SK-N-SH (cell line): ENCODE measurements at regions not wholly inside any gene's neighbourhood (a gene's known extent, or its start where the extent isn't known, plus 50 kb on each side); places are given as distances from the start of the nearest gene placed in this dataset.

ENCODE experiments used
- CTCF ChIA-PET: fragments of 300-600, 350-600 bp; formaldehyde crosslinking; extraction: SDS; loops from one replicate; lab custom pipeline; 2021; lab: Yijun Ruan, JAX
- POLR2A ChIA-PET: fragments of 350-600 bp; sonication (Branson Sonifier 250); formaldehyde crosslinking; extraction: SDS; loops from one replicate; lab custom pipeline; 2020; ENCODE audit warnings: antibody characterized with exemption, inconsistent platforms; lab: Yijun Ruan, JAX
- DNase-seq: peaks from one replicate; pipeline ENCODE4 v3.0.0; 2012
- H2AFZ ChIP-seq: fragments of 200-600 bp; sonication (generic); 2 replicates; pipeline ENCODE4 v1.8.1; 2016; ENCODE audit warnings: antibody characterized with exemption, mild to moderate bottlenecking, low read depth
- H3F3A ChIP-seq: fragments of 200-600 bp; sonication (generic); replicated peaks from 2 replicates; pipeline ENCODE3; 2016; ENCODE audit warnings: antibody characterized with exemption, mild to moderate bottlenecking; ENCODE audit not compliant: insufficient read depth
- H3K27ac ChIP-seq, 2 experiments: fragments of 200-500 bp in 1 of 2; fragments of 200-600 bp in 1 of 2; sonication (Bioruptor generic) in 1 of 2; sonication (generic), shearing (Covaris generic) in 1 of 2; 2 replicates each; pipeline versions ENCODE4 v1.5.1 to v1.6.1; 2014 to 2016; ENCODE audit warnings: low read depth in 2 of 2, inconsistent platforms in 1 of 2, low read length in 1 of 2, mild to moderate bottlenecking in 1 of 2, mixed read lengths in 1 of 2
- H3K27me3 ChIP-seq: fragments of 200-600 bp; sonication (generic), shearing (Covaris generic); 2 replicates; pipeline ENCODE4 v1.6.1; 2016; ENCODE audit warnings: mixed run types; ENCODE audit not compliant: insufficient read depth
- H3K36me3 ChIP-seq, 2 experiments: fragments of 200-500 bp in 1 of 2; fragments of 200-600 bp in 1 of 2; sonication (Bioruptor generic) in 1 of 2; sonication (generic) in 1 of 2; replicated peaks in 1 of 2; 2 replicates each; pipeline versions ENCODE3 to v1.5.1; 2014 to 2016; ENCODE audit warnings: low read length in 1 of 2, mild to moderate bottlenecking in 1 of 2; ENCODE audit not compliant: insufficient read depth in 2 of 2, control insufficient read depth in 1 of 2
- H3K4me1 ChIP-seq, 2 experiments: fragments of 200-500 bp in 1 of 2; fragments of 200-600 bp in 1 of 2; sonication (Bioruptor generic) in 1 of 2; sonication (generic), shearing (Covaris generic) in 1 of 2; 2 replicates each; pipeline versions ENCODE4 v1.5.1 to v1.6.1; 2014 to 2016; ENCODE audit warnings: low read depth in 1 of 2, low read length in 1 of 2, mixed run types in 1 of 2; ENCODE audit not compliant: insufficient read depth in 2 of 2, control insufficient read depth in 1 of 2
- H3K4me2 ChIP-seq: fragments of 200-600 bp; sonication (generic), shearing (Covaris generic); 2 replicates; pipeline ENCODE4 v1.6.1; 2017; ENCODE audit warnings: mixed run types
- H3K4me3 ChIP-seq, 2 experiments: fragments of 200-500 bp in 1 of 2; fragments of 200-600 bp in 1 of 2; sonication (Bioruptor generic) in 1 of 2; sonication (generic), shearing (Covaris generic) in 1 of 2; 2 replicates each; pipeline versions ENCODE4 v1.5.1 to v1.8.1; 2014 to 2016; ENCODE audit warnings: low read depth in 2 of 2, inconsistent platforms in 1 of 2, low read length in 1 of 2, mild to moderate bottlenecking in 1 of 2, mixed read lengths in 1 of 2, moderate library complexity in 1 of 2
- H3K79me2 ChIP-seq: fragments of 200-600 bp; sonication (generic); 2 replicates; pipeline ENCODE4 v1.8.1; 2017; ENCODE audit warnings: mild to moderate bottlenecking; ENCODE audit not compliant: insufficient read depth
- H3K9ac ChIP-seq: fragments of 200-600 bp; sonication (generic); 2 replicates; pipeline ENCODE4 v1.6.1; 2017; ENCODE audit warnings: mixed run types
- H3K9me2 ChIP-seq: fragments of 200-600 bp; sonication (generic); 2 replicates; pipeline ENCODE4 v1.6.1; 2017; ENCODE audit warnings: mixed run types
- H3K9me3 ChIP-seq: fragments of 200-600 bp; sonication (generic); 2 replicates; pipeline ENCODE4 v1.6.1; 2017; ENCODE audit warnings: mixed run types, mild to moderate bottlenecking, moderate library complexity
- H4K20me1 ChIP-seq: fragments of 200-600 bp; sonication (generic); 2 replicates; pipeline ENCODE4 v1.6.1; 2017; ENCODE audit warnings: mild to moderate bottlenecking, mixed run types; ENCODE audit not compliant: insufficient read depth
- CHD2 ChIP-seq: fragments of 150-350 bp; IDR thresholded peaks from 2 replicates; pipeline ENCODE4 v1.6.1; 2018; ENCODE audit warnings: low read length; ENCODE audit not compliant: partially characterized antibody
- ELF1 ChIP-seq: IDR thresholded peaks from 2 replicates; pipeline ENCODE4 v1.4.0; 2012
- EP300 ChIP-seq, 2 experiments: IDR thresholded peaks; 2 replicates each; pipeline versions ENCODE4 v1.4.0 to v1.6.1; 2012; ENCODE audit warnings: borderline replicate concordance in 1 of 2, low read depth in 1 of 2, low read length in 1 of 2
- FOSL2 ChIP-seq: IDR thresholded peaks from 2 replicates; pipeline ENCODE4 v1.4.0; 2012; ENCODE audit warnings: low read depth, mild to moderate bottlenecking, moderate library complexity, borderline replicate concordance
- FOXJ3 ChIP-seq: sonication (generic); formaldehyde crosslinking; IDR thresholded peaks from 2 replicates; pipeline ENCODE4 v1.5.1; 2020; ENCODE audit warnings: mild to moderate bottlenecking, missing genetic modification reagents
- MEF2A ChIP-seq: IDR thresholded peaks from 2 replicates; pipeline ENCODE4 v1.4.0; 2012; ENCODE audit warnings: low read depth, borderline replicate concordance
- SMC3 ChIP-seq: IDR thresholded peaks from 2 replicates; pipeline ENCODE4 v1.6.1; 2012; ENCODE audit warnings: low read depth, low read length, improper control_type of control experiment
- TCF12 ChIP-seq: IDR thresholded peaks from 2 replicates; pipeline ENCODE4 v1.4.0; 2012
- WGBS: methylation state at CpG from one replicate; pipeline ENCODE4 v1.1.6; 2017; ENCODE audit warnings: low lambda C conversion rate; 5-methylcytosine and 5-hydroxymethylcytosine counted together
- TF ChIP-seq, protein P1 (sequence below): IDR thresholded peaks from 2 replicates; pipeline ENCODE4 v1.4.0; 2012; ENCODE audit warnings: low read depth, borderline replicate concordance
- TF ChIP-seq, protein P2 (sequence below): fragments of 150-350 bp; IDR thresholded peaks from 2 replicates; pipeline ENCODE4 v1.6.1; 2017; ENCODE audit warnings: antibody characterized with exemption, low read length, low read depth, borderline replicate concordance
- TF ChIP-seq, protein P3 (sequence below): IDR thresholded peaks from 2 replicates; pipeline ENCODE4 v1.4.0; 2012; ENCODE audit warnings: low read depth, borderline replicate concordance

DNA sequence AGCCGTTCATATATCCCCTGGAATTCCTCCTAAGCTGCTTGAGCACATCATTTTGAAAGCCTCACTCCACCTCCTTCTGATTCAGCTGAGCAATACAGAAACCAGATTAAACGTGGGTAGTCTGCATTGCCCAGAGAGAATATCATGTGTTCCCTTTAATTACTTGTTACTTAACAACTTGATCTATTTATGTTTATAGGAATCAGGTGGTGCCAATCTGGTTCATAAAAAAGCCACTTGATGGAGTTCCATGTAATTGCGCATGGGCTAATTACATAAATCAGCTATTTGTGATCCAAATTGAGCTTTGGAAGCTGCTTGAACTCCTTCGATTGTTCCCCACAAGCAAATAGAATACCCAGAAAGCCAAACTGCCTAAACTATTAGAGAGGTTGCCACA, 114.7 kb upstream of the ADCY1 start:
- H3F3A ChIP-seq = no peaks in the 10 kb centered on the region
- H3K36me3 ChIP-seq = no peaks in the 10 kb centered on the region
- TF ChIP-seq FOXJ3 (CRISPR knock-in tag) = no peak
- TF ChIP-seq, all 33 proteins: peak for 0
- no peak overlapping the region for H3K4me3 ChIP-seq
- no peak overlapping the region for H3K27ac ChIP-seq
- H3K27me3 ChIP-seq = no peaks in the 10 kb centered on the region
- DNase-seq = no peak
- no peaks in the 10 kb centered on the region for H3K9me3 ChIP-seq
- WGBS = 25% methylated on average over 4 of the region's 4 CpGs
- no peak overlapping the region for H2AFZ ChIP-seq
- no peaks in the 10 kb centered on the region for H3K79me2 ChIP-seq
- H3K4me2 ChIP-seq = no peak overlapping the region
- no peaks in the 10 kb centered on the region for H3K9me2 ChIP-seq
- no peak overlapping the region for H3K9ac ChIP-seq
- no peaks in the 10 kb centered on the region for H4K20me1 ChIP-seq
- ChIA-PET CTCF (interaction anchor here (2.7 kb wide), 1 partner anchor 11 kb away, joined by 14 read pairs; no protein-coding TSS in a partner anchor), POLR2A (no interaction called here)
- peaks cover 0 to 28% of the 10 kb centered on the region in 2 experiments; a peak in 2 of 4 replicates for H3K4me1 ChIP-seq

DNA sequence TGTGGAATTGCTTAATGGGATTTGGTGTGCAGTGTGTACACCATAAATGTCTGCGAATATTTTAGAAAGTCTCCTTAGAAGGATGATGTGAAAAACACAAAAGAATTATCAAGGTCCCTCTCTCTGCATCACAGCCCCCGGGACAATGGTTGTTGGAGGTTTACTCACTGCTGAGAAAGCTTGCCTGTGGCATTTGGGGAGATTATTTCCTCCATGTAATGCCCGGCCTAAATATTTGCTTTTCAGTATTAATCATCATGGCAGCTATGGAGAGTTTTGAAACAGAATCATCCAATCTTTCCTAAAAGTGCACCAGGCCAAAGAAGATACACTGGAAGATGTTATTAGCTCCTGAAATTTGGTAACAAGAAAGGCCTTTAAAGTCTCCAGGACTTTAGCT, 113.8 kb upstream of the ADCY1 start:
- Histone ChIP-seq H3F3A (no peaks in the 10 kb centered on the region), H3K9me2 (no peaks in the 10 kb centered on the region), H3K36me3 (no peaks in the 10 kb centered on the region), H3K4me3 (no peak overlapping the region), H3K27ac (no peak overlapping the region), H2AFZ (no peak overlapping the region), H3K4me1 (peaks cover 0 to 28% of the 10 kb centered on the region in 2 experiments; a peak in 2 of 4 replicates), H3K9me3 (no peaks in the 10 kb centered on the region), H3K79me2 (no peaks in the 10 kb centered on the region), H3K9ac (no peak overlapping the region), H4K20me1 (no peaks in the 10 kb centered on the region), H3K4me2 (no peak overlapping the region), H3K27me3 (no peaks in the 10 kb centered on the region)
- ChIA-PET POLR2A (interaction anchor here (0.6 kb wide), 1 partner anchor 291 kb away, joined by 4 read pairs; no protein-coding TSS in a partner anchor), CTCF (no interaction called here)
- DNase-seq = no peak
- TF ChIP-seq ELF1 = no peak
- 24% methylated on average over 3 of the region's 3 CpGs for WGBS

DNA sequence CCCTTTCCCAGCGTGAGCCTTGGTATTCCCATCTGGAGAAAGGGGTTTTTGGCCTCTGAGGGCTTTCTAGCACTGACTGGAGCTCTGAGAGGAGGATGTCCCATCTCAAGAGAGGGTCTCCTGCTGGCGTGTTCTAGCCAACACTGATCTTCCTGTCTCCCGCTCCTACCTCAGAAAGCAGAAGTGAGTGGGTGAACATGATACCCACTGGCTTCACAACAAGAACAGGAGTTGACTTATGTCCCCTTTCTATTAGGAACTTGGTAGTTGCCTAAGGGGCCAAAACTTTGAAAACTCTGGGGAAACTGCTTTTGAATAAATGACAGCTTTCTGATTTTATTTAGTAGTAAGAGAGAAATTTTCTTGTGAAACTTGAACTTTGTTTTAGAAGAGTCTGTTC, 113.1 kb upstream of the ADCY1 start:
- Histone ChIP-seq H3K9me2 (no peaks in the 10 kb centered on the region), H3K4me3 (no peak overlapping the region), H2AFZ (no peak overlapping the region), H3K4me1 (peaks cover 0 to 25% of the 10 kb centered on the region in 2 experiments; a peak in 2 of 4 replicates), H3K27ac (no peak overlapping the region), H3K36me3 (no peaks in the 10 kb centered on the region), H3K9ac (no peak overlapping the region), H3K4me2 (no peak overlapping the region), H3K9me3 (no peaks in the 10 kb centered on the region), H3K79me2 (no peaks in the 10 kb centered on the region), H3F3A (no peaks in the 10 kb centered on the region), H4K20me1 (no peaks in the 10 kb centered on the region), H3K27me3 (no peaks in the 10 kb centered on the region)
- 32% methylated on average over 3 of the region's 3 CpGs for WGBS
- no peak for DNase-seq
- ChIA-PET POLR2A (no interaction called here), CTCF (no interaction called here)
- TF ChIP-seq CHD2 = no peak
- TF ChIP-seq EP300 (IDR thresholded peaks at IDR 0.05; ENCODE audit: borderline replicate concordance in 1 of 2, low read depth in 1 of 2, low read length in 1 of 2) = no peak
- TF ChIP-seq SMC3 = no peak
- TF ChIP-seq MEF2A = no peak

DNA sequence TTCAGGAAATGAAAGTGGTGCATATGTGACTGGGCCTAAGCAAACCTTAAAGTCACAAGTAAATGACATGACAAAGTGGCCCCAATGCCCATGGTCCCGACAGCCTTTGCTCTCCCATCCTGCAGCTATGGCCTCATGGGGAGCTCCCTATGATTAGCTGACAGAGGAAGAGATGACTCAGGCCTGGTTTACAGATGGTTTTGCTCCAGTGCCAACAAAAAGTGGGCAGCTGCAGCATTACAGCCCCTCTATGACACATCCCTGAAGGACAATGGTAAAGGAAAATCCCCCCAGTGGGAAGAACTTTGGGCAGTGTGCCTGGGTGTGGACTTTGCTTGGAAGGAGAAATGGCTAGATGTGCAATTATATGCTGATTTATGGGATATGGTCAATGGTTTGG, 105.1 kb upstream of the ADCY1 start:
- ChIA-PET POLR2A (no interaction called here), CTCF (no interaction called here)
- no peaks in the 10 kb centered on the region for H3F3A ChIP-seq
- no peak overlapping the region for H3K9ac ChIP-seq
- H2AFZ ChIP-seq = no peak overlapping the region
- H4K20me1 ChIP-seq = no peaks in the 10 kb centered on the region
- no peak overlapping the region for H3K27ac ChIP-seq
- H3K36me3 ChIP-seq = no peaks in the 10 kb centered on the region
- no peak for DNase-seq
- H3K9me3 ChIP-seq = no peaks in the 10 kb centered on the region
- no peaks in the 10 kb centered on the region for H3K4me1 ChIP-seq
- no peaks in the 10 kb centered on the region for H3K27me3 ChIP-seq
- H3K9me2 ChIP-seq = 0 out of 2 replicates have a peak, but pooled peaks cover 4% of the 10 kb centered on the region
- no peak overlapping the region for H3K4me2 ChIP-seq
- 9% methylated on average over 1 of the region's 1 CpG for WGBS
- no peaks in the 10 kb centered on the region for H3K79me2 ChIP-seq
- H3K4me3 ChIP-seq = no peak overlapping the region
- no peak for TF ChIP-seq MEF2A
- TF ChIP-seq, protein P1, sequence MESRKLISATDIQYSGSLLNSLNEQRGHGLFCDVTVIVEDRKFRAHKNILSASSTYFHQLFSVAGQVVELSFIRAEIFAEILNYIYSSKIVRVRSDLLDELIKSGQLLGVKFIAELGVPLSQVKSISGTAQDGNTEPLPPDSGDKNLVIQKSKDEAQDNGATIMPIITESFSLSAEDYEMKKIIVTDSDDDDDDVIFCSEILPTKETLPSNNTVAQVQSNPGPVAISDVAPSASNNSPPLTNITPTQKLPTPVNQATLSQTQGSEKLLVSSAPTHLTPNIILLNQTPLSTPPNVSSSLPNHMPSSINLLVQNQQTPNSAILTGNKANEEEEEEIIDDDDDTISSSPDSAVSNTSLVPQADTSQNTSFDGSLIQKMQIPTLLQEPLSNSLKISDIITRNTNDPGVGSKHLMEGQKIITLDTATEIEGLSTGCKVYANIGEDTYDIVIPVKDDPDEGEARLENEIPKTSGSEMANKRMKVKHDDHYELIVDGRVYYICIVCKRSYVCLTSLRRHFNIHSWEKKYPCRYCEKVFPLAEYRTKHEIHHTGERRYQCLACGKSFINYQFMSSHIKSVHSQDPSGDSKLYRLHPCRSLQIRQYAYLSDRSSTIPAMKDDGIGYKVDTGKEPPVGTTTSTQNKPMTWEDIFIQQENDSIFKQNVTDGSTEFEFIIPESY = no peak
- TF ChIP-seq, protein P2, sequence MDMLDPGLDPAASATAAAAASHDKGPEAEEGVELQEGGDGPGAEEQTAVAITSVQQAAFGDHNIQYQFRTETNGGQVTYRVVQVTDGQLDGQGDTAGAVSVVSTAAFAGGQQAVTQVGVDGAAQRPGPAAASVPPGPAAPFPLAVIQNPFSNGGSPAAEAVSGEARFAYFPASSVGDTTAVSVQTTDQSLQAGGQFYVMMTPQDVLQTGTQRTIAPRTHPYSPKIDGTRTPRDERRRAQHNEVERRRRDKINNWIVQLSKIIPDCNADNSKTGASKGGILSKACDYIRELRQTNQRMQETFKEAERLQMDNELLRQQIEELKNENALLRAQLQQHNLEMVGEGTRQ = no peak
- no peak for TF ChIP-seq SMC3
- TF ChIP-seq FOSL2 = no peak
- TF ChIP-seq TCF12 = no peak
- TF ChIP-seq, protein P3, sequence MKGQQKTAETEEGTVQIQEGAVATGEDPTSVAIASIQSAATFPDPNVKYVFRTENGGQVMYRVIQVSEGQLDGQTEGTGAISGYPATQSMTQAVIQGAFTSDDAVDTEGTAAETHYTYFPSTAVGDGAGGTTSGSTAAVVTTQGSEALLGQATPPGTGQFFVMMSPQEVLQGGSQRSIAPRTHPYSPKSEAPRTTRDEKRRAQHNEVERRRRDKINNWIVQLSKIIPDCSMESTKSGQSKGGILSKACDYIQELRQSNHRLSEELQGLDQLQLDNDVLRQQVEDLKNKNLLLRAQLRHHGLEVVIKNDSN = no peak
